Caco-2 (cell line): ENCODE measurements at regions not wholly inside any gene's neighbourhood (a gene's known extent, or its start where the extent isn't known, plus 50 kb on each side); places are given as distances from the start of the nearest gene placed in this dataset.

Experiments
- BruUV-seq: library from RNA; stranded (reverse); fragments of 400-500 nt; replicated peaks from 2 replicates; lab custom pipeline; 2021; lab: Mats Ljungman, UMichigan
- CTCF ChIA-PET: fragments of 300-600 bp; sonication (Branson Sonifier 250); formaldehyde crosslinking; loops from one replicate; lab custom pipeline; 2022; ENCODE audit warnings: antibody characterized with exemption; lab: Charles Lee
- POLR2A ChIA-PET: fragments of 300-600 bp; sonication (Branson Sonifier 250); formaldehyde crosslinking; loops from one replicate; lab custom pipeline; 2022; ENCODE audit warnings: antibody characterized with exemption; lab: Charles Lee
- DNase-seq, 2 experiments: peaks; one replicate each; pipeline versions ENCODE4 v3.0.0 to v3.0.0-alpha.2; 2020 to 2022
- H3K27me3 ChIP-seq: replicated peaks from 2 replicates; pipeline ENCODE4 v1.6.0; 2011; ENCODE audit warnings: low read length; ENCODE audit not compliant: control insufficient read depth, insufficient read depth
- H3K36me3 ChIP-seq: 2 replicates; pipeline ENCODE4 v1.5.1; 2011; ENCODE audit warnings: low read length; ENCODE audit not compliant: control insufficient read depth, insufficient read depth
- H3K4me1 ChIP-seq: fragments of 250-450 bp; sonication (Bioruptor Pico); 2 replicates; pipeline ENCODE4 v1.5.1; 2020; ENCODE audit warnings: mild to moderate bottlenecking
- H3K4me3 ChIP-seq: 2 replicates; pipeline ENCODE4 v1.5.1; 2011; ENCODE audit warnings: low read depth, mild to moderate bottlenecking, control low read depth, low read length
- H3K9me3 ChIP-seq: fragments of 250-450 bp; sonication (Bioruptor Pico); 2 replicates; pipeline ENCODE4 v1.5.1; 2020; ENCODE audit warnings: mild to moderate bottlenecking, moderate library complexity
- H3K27ac Mint-ChIP-seq: one replicate; pipeline ENCODE4 v1.8.0; 2022; ENCODE audit warnings: mixed read lengths; ENCODE audit not compliant: unreplicated experiment
- H3K27me3 Mint-ChIP-seq: one replicate; pipeline ENCODE4 v1.8.0; 2022; ENCODE audit warnings: mixed read lengths; ENCODE audit not compliant: insufficient read depth, unreplicated experiment
- H3K36me3 Mint-ChIP-seq: one replicate; pipeline ENCODE4 v1.8.0; 2022; ENCODE audit warnings: mild to moderate bottlenecking, mixed read lengths; ENCODE audit not compliant: insufficient read depth, unreplicated experiment
- H3K4me1 Mint-ChIP-seq: one replicate; pipeline ENCODE4 v1.8.0; 2022; ENCODE audit warnings: low read depth, mixed read lengths; ENCODE audit not compliant: unreplicated experiment
- H3K4me3 Mint-ChIP-seq: one replicate; pipeline ENCODE4 v1.8.0; 2022; ENCODE audit warnings: mild to moderate bottlenecking, moderate library complexity, mixed read lengths; ENCODE audit not compliant: unreplicated experiment
- H3K9me3 Mint-ChIP-seq: one replicate; pipeline ENCODE4 v1.8.0; 2022; ENCODE audit warnings: mixed read lengths; ENCODE audit not compliant: unreplicated experiment
- intact Hi-C: fragments of 100-400 bp; cut with micrococcal nuclease; formaldehyde crosslinking; loops from one replicate; pipeline ENCODE4 v1.10.0; 2022; ENCODE audit not compliant: unreplicated experiment
- TF ChIP-seq, protein P1 (sequence below), 2 experiments: fragments of 200-600 bp in 1 of 2; IDR thresholded peaks; 1 replicate in 1 of 2; 2 replicates in 1 of 2; pipeline versions ENCODE4 v1.5.1 to v1.8.0; 2011 to 2022; ENCODE audit warnings: antibody characterized with exemption in 1 of 2, control low read depth in 1 of 2, inconsistent platforms in 1 of 2, low read depth in 1 of 2, low read length in 1 of 2, mild to moderate bottlenecking in 1 of 2, moderate library complexity in 1 of 2; ENCODE audit not compliant: insufficient read depth in 1 of 2, severe bottlenecking in 1 of 2, unreplicated experiment in 1 of 2

GRCh38 chr12:45613296-45613695, 116.2 kb upstream of the ARID2 start:
- TF ChIP-seq, protein P1, sequence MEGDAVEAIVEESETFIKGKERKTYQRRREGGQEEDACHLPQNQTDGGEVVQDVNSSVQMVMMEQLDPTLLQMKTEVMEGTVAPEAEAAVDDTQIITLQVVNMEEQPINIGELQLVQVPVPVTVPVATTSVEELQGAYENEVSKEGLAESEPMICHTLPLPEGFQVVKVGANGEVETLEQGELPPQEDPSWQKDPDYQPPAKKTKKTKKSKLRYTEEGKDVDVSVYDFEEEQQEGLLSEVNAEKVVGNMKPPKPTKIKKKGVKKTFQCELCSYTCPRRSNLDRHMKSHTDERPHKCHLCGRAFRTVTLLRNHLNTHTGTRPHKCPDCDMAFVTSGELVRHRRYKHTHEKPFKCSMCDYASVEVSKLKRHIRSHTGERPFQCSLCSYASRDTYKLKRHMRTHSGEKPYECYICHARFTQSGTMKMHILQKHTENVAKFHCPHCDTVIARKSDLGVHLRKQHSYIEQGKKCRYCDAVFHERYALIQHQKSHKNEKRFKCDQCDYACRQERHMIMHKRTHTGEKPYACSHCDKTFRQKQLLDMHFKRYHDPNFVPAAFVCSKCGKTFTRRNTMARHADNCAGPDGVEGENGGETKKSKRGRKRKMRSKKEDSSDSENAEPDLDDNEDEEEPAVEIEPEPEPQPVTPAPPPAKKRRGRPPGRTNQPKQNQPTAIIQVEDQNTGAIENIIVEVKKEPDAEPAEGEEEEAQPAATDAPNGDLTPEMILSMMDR (IDR thresholded peaks at IDR 0.05; ENCODE audit: insufficient read depth in 1 of 2, low read depth in 1 of 2, low read length in 1 of 2, severe bottlenecking in 1 of 2, unreplicated experiment in 1 of 2): no peak
- peaks cover 12% of the 10 kb centered on the region for H3K4me1 Mint-ChIP-seq
- no peak overlapping the region for H3K4me3 ChIP-seq
- H3K36me3 ChIP-seq: no peaks in the 10 kb centered on the region
- H3K4me1 ChIP-seq: no peaks in the 10 kb centered on the region
- no peaks in the 10 kb centered on the region for H3K36me3 Mint-ChIP-seq
- H3K9me3 Mint-ChIP-seq: no peaks in the 10 kb centered on the region
- H3K9me3 ChIP-seq: no peaks in the 10 kb centered on the region
- no TSS peak for BruUV-seq
- CTCF ChIA-PET: no interaction called here
- H3K27me3 Mint-ChIP-seq: no peaks in the 10 kb centered on the region
- intact Hi-C loops: no loop called here
- no peak overlapping the region for H3K4me3 Mint-ChIP-seq
- H3K27ac Mint-ChIP-seq: no peak overlapping the region
- no peaks in the 10 kb centered on the region for H3K27me3 ChIP-seq
- POLR2A ChIA-PET: interaction anchor here (0.6 kb wide), 1 partner anchor 44 kb away, joined by 3 read pairs; no protein-coding TSS in a partner anchor
- DNase-seq: no peak

DNA sequence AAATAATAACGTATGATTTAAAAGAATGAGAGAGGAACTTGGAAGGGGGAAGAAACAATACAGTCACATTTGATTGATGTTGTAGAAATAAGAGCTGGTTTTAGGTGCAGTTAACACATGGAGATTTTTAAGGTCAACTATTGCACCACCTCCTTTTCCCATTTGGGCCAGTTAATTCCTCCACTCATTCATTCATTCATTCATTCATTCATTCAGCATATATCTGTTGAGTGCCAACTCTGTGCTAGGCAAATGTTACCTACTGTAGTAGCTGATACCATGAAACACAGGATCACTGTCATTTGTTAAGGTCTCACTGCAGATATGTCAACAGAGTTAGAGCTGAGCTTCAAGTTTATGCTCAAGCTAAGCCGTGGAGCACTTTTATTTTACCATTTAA, 115.7 kb upstream of the ARID2 start:
- H3K4me3 Mint-ChIP-seq: no peak overlapping the region
- TF ChIP-seq, protein P1 (IDR thresholded peaks at IDR 0.05; ENCODE audit: insufficient read depth in 1 of 2, low read depth in 1 of 2, low read length in 1 of 2, severe bottlenecking in 1 of 2, unreplicated experiment in 1 of 2): no peak
- H3K9me3 Mint-ChIP-seq: no peaks in the 10 kb centered on the region
- DNase-seq: no peak
- no TSS peak for BruUV-seq
- CTCF ChIA-PET: no interaction called here
- Histone ChIP-seq H3K9me3 (no peaks in the 10 kb centered on the region), H3K4me1 (no peaks in the 10 kb centered on the region), H3K27me3 (no peaks in the 10 kb centered on the region), H3K4me3 (no peak overlapping the region), H3K36me3 (no peaks in the 10 kb centered on the region)
- no peaks in the 10 kb centered on the region for H3K27me3 Mint-ChIP-seq
- H3K27ac Mint-ChIP-seq: no peak overlapping the region
- intact Hi-C loops: no loop called here
- POLR2A ChIA-PET: interaction anchor here (0.6 kb wide), 1 partner anchor 43 kb away, joined by 3 read pairs; no protein-coding TSS in a partner anchor
- peaks cover 12% of the 10 kb centered on the region for H3K4me1 Mint-ChIP-seq
- H3K36me3 Mint-ChIP-seq: no peaks in the 10 kb centered on the region

DNA sequence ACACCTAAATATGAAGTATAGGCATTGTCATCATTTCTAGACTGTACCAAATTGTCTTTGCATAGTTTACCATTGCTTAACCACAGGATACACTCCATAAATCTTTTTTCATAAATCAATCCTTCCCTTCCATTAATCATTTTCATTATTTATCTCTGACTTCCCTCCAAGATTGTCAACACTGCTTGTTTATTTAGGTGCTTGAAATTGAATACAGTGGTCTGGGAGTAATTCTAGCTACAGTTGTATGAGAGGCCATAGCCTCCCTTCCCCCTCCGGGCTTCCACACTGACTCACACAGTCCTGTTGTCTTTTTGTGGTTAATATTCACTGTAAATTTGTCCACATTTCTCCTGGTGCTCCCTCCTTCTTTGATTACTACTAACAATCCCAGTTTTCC, 114.2 kb upstream of the ARID2 start:
- DNase-seq: no peak

More for the DNA sequence above, 114.2 kb upstream of the ARID2 start:
- Histone ChIP-seq H3K4me3 (no peak overlapping the region), H3K36me3 (no peaks in the 10 kb centered on the region), H3K9me3 (no peaks in the 10 kb centered on the region), H3K27me3 (no peaks in the 10 kb centered on the region), H3K4me1 (no peaks in the 10 kb centered on the region)
- Mint-ChIP-seq H3K4me3 (no peak overlapping the region), H3K36me3 (no peaks in the 10 kb centered on the region), H3K27me3 (no peaks in the 10 kb centered on the region), H3K27ac (no peak overlapping the region), H3K9me3 (no peaks in the 10 kb centered on the region), H3K4me1 (peaks cover 6% of the 10 kb centered on the region)
- POLR2A ChIA-PET: no interaction called here
- intact Hi-C loops: no loop called here
- TF ChIP-seq, protein P1 (IDR thresholded peaks at IDR 0.05; ENCODE audit: insufficient read depth in 1 of 2, low read depth in 1 of 2, low read length in 1 of 2, severe bottlenecking in 1 of 2, unreplicated experiment in 1 of 2): no peak
- CTCF ChIA-PET: no interaction called here
- no TSS peak for BruUV-seq
